H9 (cell line): ENCODE measurements at regions not wholly inside any gene's neighbourhood (a gene's known extent, or its start where the extent isn't known, plus 50 kb on each side); places are given as distances from the start of the nearest gene placed in this dataset.

Experiments used
- DNase-seq: peaks from one replicate; pipeline ENCODE4 v3.0.0-alpha.2; 2017
- H2AFZ ChIP-seq: one replicate; pipeline ENCODE4 v1.6.1; 2013; ENCODE audit warnings: mild to moderate bottlenecking, low read length, control low read depth, moderate library complexity
- H2AK5ac ChIP-seq: 2 replicates; pipeline ENCODE4 v1.6.1; 2013; ENCODE audit warnings: low read length, control low read depth, mixed read lengths; ENCODE audit not compliant: insufficient read length
- H2BK120ac ChIP-seq: one replicate; pipeline ENCODE4 v1.6.1; 2013; ENCODE audit warnings: low read depth, mild to moderate bottlenecking, low read length, control low read depth, inconsistent platforms; ENCODE audit not compliant: poor library complexity, severe bottlenecking
- H2BK12ac ChIP-seq: 2 replicates; pipeline ENCODE4 v1.6.1; 2013; ENCODE audit warnings: low read length, control low read depth, mixed read lengths, low read depth; ENCODE audit not compliant: insufficient read length
- H2BK15ac ChIP-seq: 2 replicates; pipeline ENCODE4 v1.6.1; 2013; ENCODE audit warnings: low read depth, low read length, control low read depth
- H2BK20ac ChIP-seq: one replicate; pipeline ENCODE4 v1.6.1; 2013; ENCODE audit warnings: low read depth, mild to moderate bottlenecking, low read length, control low read depth, inconsistent platforms; ENCODE audit not compliant: poor library complexity, severe bottlenecking
- H2BK5ac ChIP-seq: 2 replicates; pipeline ENCODE4 v1.6.1; 2013; ENCODE audit warnings: low read length, control low read depth, mixed read lengths; ENCODE audit not compliant: insufficient read length
- H3K14ac ChIP-seq: 2 replicates; pipeline ENCODE4 v1.6.1; 2013; ENCODE audit warnings: low read length, control low read depth; ENCODE audit not compliant: insufficient read depth
- H3K18ac ChIP-seq: 2 replicates; pipeline ENCODE4 v1.6.1; 2013; ENCODE audit warnings: low read depth, mild to moderate bottlenecking, mixed read lengths, low read length, control low read depth; ENCODE audit not compliant: insufficient read length
- H3K23ac ChIP-seq: 2 replicates; pipeline ENCODE4 v1.6.1; 2013; ENCODE audit warnings: low read length, control low read depth, mixed read lengths, low read depth; ENCODE audit not compliant: insufficient read length
- H3K23me2 ChIP-seq: 2 replicates; pipeline ENCODE4 v1.6.1; 2013; ENCODE audit warnings: low read depth, mild to moderate bottlenecking, mixed read lengths, low read length, control low read depth; ENCODE audit not compliant: insufficient read length, poor library complexity, severe bottlenecking
- H3K27ac ChIP-seq: 2 replicates; pipeline ENCODE4 v1.5.1; 2013; ENCODE audit warnings: low read length, control low read depth, mixed read lengths, low read depth; ENCODE audit not compliant: insufficient read length
- H3K27me3 ChIP-seq: 2 replicates; pipeline ENCODE4 v1.6.1; 2013; ENCODE audit warnings: low read length, control low read depth, inconsistent platforms; ENCODE audit not compliant: insufficient read depth
- H3K4ac ChIP-seq: 2 replicates; pipeline ENCODE4 v1.6.1; 2013; ENCODE audit warnings: low read depth, mild to moderate bottlenecking, control low read depth, inconsistent platforms, low read length, moderate library complexity
- H3K4me1 ChIP-seq: 2 replicates; pipeline ENCODE4 v1.6.1; 2013; ENCODE audit warnings: low read length, control low read depth, inconsistent platforms; ENCODE audit not compliant: insufficient read depth
- H3K4me2 ChIP-seq: 2 replicates; pipeline ENCODE4 v1.6.1; 2013; ENCODE audit warnings: low read length, control low read depth, mixed read lengths; ENCODE audit not compliant: insufficient read length, insufficient read depth
- H3K56ac ChIP-seq: 2 replicates; pipeline ENCODE4 v1.6.1; 2013; ENCODE audit warnings: low read depth, mild to moderate bottlenecking, mixed read lengths, low read length, control low read depth; ENCODE audit not compliant: insufficient read length
- H3K79me1 ChIP-seq: 2 replicates; pipeline ENCODE4 v1.6.1; 2013; ENCODE audit warnings: low read depth, mild to moderate bottlenecking, moderate library complexity, low read length, control low read depth, inconsistent platforms; ENCODE audit not compliant: insufficient read depth, poor library complexity, severe bottlenecking
- H3K79me2 ChIP-seq: 2 replicates; pipeline ENCODE4 v1.6.1; 2013; ENCODE audit warnings: low read length, control low read depth, inconsistent platforms; ENCODE audit not compliant: insufficient read depth
- H3K9ac ChIP-seq: 2 replicates; pipeline ENCODE4 v1.6.1; 2013; ENCODE audit warnings: low read length, control low read depth, mixed read lengths; ENCODE audit not compliant: insufficient read length; ENCODE audit errors: extremely low read depth
- H3K9me3 ChIP-seq: one replicate; pipeline ENCODE4 v1.6.1; 2013; ENCODE audit warnings: low read depth, low read length, inconsistent platforms; ENCODE audit not compliant: control insufficient read depth
- H3T11ph ChIP-seq: one replicate; pipeline ENCODE4 v1.6.1; 2013; ENCODE audit warnings: mild to moderate bottlenecking, low read length, control low read depth, inconsistent platforms
- H4K20me1 ChIP-seq: one replicate; pipeline ENCODE4 v1.6.1; 2013; ENCODE audit not compliant: control insufficient read depth, insufficient read length, insufficient read depth
- H4K5ac ChIP-seq: 2 replicates; pipeline ENCODE4 v1.6.1; 2013; ENCODE audit warnings: low read depth, mild to moderate bottlenecking, mixed read lengths, low read length, control low read depth; ENCODE audit not compliant: insufficient read length
- H4K8ac ChIP-seq: replicated peaks from 2 replicates; pipeline ENCODE4 v1.6.1; 2013; ENCODE audit warnings: low read length, control low read depth, mixed read lengths, low read depth; ENCODE audit not compliant: insufficient read length
- H4K91ac ChIP-seq: 2 replicates; pipeline ENCODE4 v1.6.1; 2013; ENCODE audit warnings: low read depth, mild to moderate bottlenecking, moderate library complexity, mixed read lengths, low read length, control low read depth; ENCODE audit not compliant: insufficient read length
- H3K27ac Mint-ChIP-seq, 3 experiments: 2 replicates in 2 of 3; 3 replicates in 1 of 3; pipeline ENCODE4 v1.8.0; 2020 to 2021; ENCODE audit warnings: mixed read lengths in 3 of 3, mild to moderate bottlenecking in 1 of 3, moderate library complexity in 1 of 3
- H3K27me3 Mint-ChIP-seq: 2 replicates; pipeline ENCODE4 v1.8.0; 2021; ENCODE audit warnings: low read depth, mild to moderate bottlenecking, moderate library complexity, mixed read lengths
- H3K36me3 Mint-ChIP-seq, 3 experiments: 2 replicates in 2 of 3; 3 replicates in 1 of 3; pipeline ENCODE4 v1.8.0; 2020 to 2021; ENCODE audit warnings: low read depth in 3 of 3, mixed read lengths in 3 of 3; ENCODE audit not compliant: insufficient read depth in 1 of 3
- H3K4me1 Mint-ChIP-seq, 2 experiments: 2 replicates each; pipeline ENCODE4 v1.8.0; 2020; ENCODE audit warnings: mixed read lengths in 2 of 2
- H3K4me3 Mint-ChIP-seq, 2 experiments: 2 replicates in 1 of 2; 3 replicates in 1 of 2; pipeline ENCODE4 v1.8.0; 2020 to 2021; ENCODE audit warnings: mild to moderate bottlenecking in 2 of 2, mixed read lengths in 2 of 2, moderate library complexity in 1 of 2
- H3K9me3 Mint-ChIP-seq, 2 experiments: 2 replicates in 1 of 2; 3 replicates in 1 of 2; pipeline ENCODE4 v1.8.0; 2020; ENCODE audit warnings: mild to moderate bottlenecking in 2 of 2, mixed read lengths in 2 of 2, moderate library complexity in 1 of 2
- WGBS: extraction: QIAGEN DNeasy Blood & Tissue Kit; methylation state at CpG from one replicate; pipeline ENCODE4 v1.1.7; 2013; ENCODE audit warnings: missing lambda C conversion rate, low lambda C conversion rate, mixed read lengths; ENCODE audit not compliant: insufficient read length; ENCODE audit errors: extremely low coverage; 5-methylcytosine and 5-hydroxymethylcytosine counted together
- TF ChIP-seq, protein P1 (sequence below): fragments of 200-600 bp; sonication (generic); conservative IDR thresholded peaks from 3 replicates; pipeline ENCODE4 v1.8.0; 2021; ENCODE audit warnings: antibody characterized with exemption, mild to moderate bottlenecking

DNA sequence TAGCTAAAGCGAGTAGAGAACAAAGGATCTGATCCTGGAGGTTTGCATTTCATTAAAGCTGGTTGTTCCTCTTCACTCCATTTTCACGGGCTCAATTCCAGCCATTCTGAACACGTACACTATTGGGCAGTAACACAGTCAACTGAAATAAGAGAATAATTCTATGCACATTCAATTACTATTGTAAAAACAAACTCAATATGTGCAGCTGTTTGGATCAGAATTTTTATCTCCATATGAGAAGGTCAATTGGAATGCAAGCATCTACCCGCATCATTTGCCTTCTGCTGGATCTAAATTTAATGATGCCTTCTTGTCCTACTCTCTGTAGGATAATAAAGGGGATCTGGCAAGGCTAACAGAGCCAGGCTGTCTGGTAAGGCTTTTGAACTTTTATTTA, 562.8 kb upstream of the CCDC179 start:
- Histone ChIP-seq H3K23me2 (no peaks in the 10 kb centered on the region), H3K23ac (no peak overlapping the region), H3K9ac (no peak overlapping the region), H4K8ac (no peak overlapping the region), H2BK20ac (no peak overlapping the region), H3K9me3 (no peaks in the 10 kb centered on the region), H4K5ac (no peak overlapping the region), H2AFZ (no peak overlapping the region), H2BK5ac (no peak overlapping the region), H2AK5ac (no peak overlapping the region), H4K20me1 (no peaks in the 10 kb centered on the region), H2BK120ac (no peak overlapping the region), H3K56ac (no peak overlapping the region), H4K91ac (no peak overlapping the region), H2BK15ac (no peak overlapping the region), H3K14ac (no peak overlapping the region), H3K27me3 (no peaks in the 10 kb centered on the region), H3T11ph (no peak overlapping the region), H3K79me2 (no peaks in the 10 kb centered on the region), H3K18ac (no peak overlapping the region), H3K79me1 (no peaks in the 10 kb centered on the region), H3K27ac (no peak overlapping the region), H3K4me2 (no peak overlapping the region), H2BK12ac (no peak overlapping the region), H3K4ac (no peak overlapping the region), H3K4me1 (no peaks in the 10 kb centered on the region)
- H3K36me3 Mint-ChIP-seq = no peaks in the 10 kb centered on the region
- WGBS = no CpG with 5 or more reads among the region's 4 CpGs
- no peaks in the 10 kb centered on the region for H3K27me3 Mint-ChIP-seq
- H3K4me3 Mint-ChIP-seq = no peak overlapping the region
- H3K27ac Mint-ChIP-seq = no peak overlapping the region
- no peaks in the 10 kb centered on the region for H3K4me1 Mint-ChIP-seq
- DNase-seq = no peak
- H3K9me3 Mint-ChIP-seq = no peaks in the 10 kb centered on the region
- TF ChIP-seq, protein P1, sequence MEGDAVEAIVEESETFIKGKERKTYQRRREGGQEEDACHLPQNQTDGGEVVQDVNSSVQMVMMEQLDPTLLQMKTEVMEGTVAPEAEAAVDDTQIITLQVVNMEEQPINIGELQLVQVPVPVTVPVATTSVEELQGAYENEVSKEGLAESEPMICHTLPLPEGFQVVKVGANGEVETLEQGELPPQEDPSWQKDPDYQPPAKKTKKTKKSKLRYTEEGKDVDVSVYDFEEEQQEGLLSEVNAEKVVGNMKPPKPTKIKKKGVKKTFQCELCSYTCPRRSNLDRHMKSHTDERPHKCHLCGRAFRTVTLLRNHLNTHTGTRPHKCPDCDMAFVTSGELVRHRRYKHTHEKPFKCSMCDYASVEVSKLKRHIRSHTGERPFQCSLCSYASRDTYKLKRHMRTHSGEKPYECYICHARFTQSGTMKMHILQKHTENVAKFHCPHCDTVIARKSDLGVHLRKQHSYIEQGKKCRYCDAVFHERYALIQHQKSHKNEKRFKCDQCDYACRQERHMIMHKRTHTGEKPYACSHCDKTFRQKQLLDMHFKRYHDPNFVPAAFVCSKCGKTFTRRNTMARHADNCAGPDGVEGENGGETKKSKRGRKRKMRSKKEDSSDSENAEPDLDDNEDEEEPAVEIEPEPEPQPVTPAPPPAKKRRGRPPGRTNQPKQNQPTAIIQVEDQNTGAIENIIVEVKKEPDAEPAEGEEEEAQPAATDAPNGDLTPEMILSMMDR = no peak
